Fibroblast of skin of left quadriceps (primary cell): ENCODE measurements at regions not wholly inside any gene's neighbourhood (a gene's known extent, or its start where the extent isn't known, plus 50 kb on each side); places are given as distances from the start of the nearest gene placed in this dataset.
"Not testable (repeated sequence)": the region's sequence is repeated elsewhere in the genome, so short reads cannot be mapped to it uniquely, and the experiment has no call there.

ENCODE experiments used
- DNase-seq, 2 experiments: peaks; one replicate each; pipeline ENCODE4 v3.0.0-alpha.2; 2013; ENCODE audit warnings: low read depth in 2 of 2

- not testable (repeated sequence) for DNase-seq
Measured at GRCh38 chr1:206361978-206362543, 108.2 kb upstream of the IKBKE start.

- not testable (repeated sequence) for DNase-seq
Measured at GRCh38 chr1:206362994-206363393, 107.3 kb upstream of the IKBKE start.

GRCh38 chr1:206365271-206365670 is 105.0 kb upstream of the IKBKE start:
- not testable (repeated sequence) for DNase-seq

- peak; percentile 52 to 56 for DNase-seq
Measured at GRCh38 chr1:206366131-206366530, 104.1 kb upstream of the IKBKE start.

GRCh38 chr1:206366772-206367171 is 103.5 kb upstream of the IKBKE start:
- not testable (repeated sequence) for DNase-seq

GRCh38 chr1:206367955-206368622 is 102.2 kb upstream of the IKBKE start:
- not testable (repeated sequence) for DNase-seq

GRCh38 chr1:206374725-206375124 is 95.6 kb upstream of the IKBKE start:
- not testable (repeated sequence) for DNase-seq

- not testable (repeated sequence) for DNase-seq
Measured at GRCh38 chr1:206375552-206375951, 94.7 kb upstream of the IKBKE start.

- not testable (repeated sequence) for DNase-seq
Measured at GRCh38 chr1:206378506-206378905, 91.8 kb upstream of the IKBKE start.

GRCh38 chr1:206379245-206379644 is 91.0 kb upstream of the IKBKE start:
- not testable (repeated sequence) for DNase-seq

GRCh38 chr1:206380163-206380790 is 90.0 kb upstream of the IKBKE start:
- DNase-seq, result peak; percentile 12 to 16

GRCh38 chr1:206380791-206381610 is 89.3 kb upstream of the IKBKE start:
- not testable (repeated sequence) for DNase-seq

- DNase-seq, result peak; percentile 52 to 56
Measured at GRCh38 chr1:206384029-206384807, 86.1 kb upstream of the IKBKE start.

GRCh38 chr1:206384891-206385290 is 85.4 kb upstream of the IKBKE start:
- DNase-seq, result not testable (repeated sequence)

GRCh38 chr1:206387631-206388030 is 82.6 kb upstream of the IKBKE start:
- DNase-seq, result not testable (repeated sequence)

- DNase-seq, result not testable (repeated sequence)
Measured at GRCh38 chr1:206391903-206392302, 78.4 kb upstream of the IKBKE start.

- not testable (repeated sequence) for DNase-seq
Measured at GRCh38 chr1:206397501-206397900, 72.8 kb upstream of the IKBKE start.

- DNase-seq, result not testable (repeated sequence)
Measured at GRCh38 chr1:206398261-206398660, 72.0 kb upstream of the IKBKE start.

GRCh38 chr1:206403612-206404307 is 66.5 kb upstream of the IKBKE start:
- DNase-seq, result not testable (repeated sequence)

GRCh38 chr1:206404309-206405027 is 65.8 kb upstream of the IKBKE start:
- DNase-seq, result not testable (repeated sequence)
